B cell (primary cell): ENCODE measurements at regions not wholly inside any gene's neighbourhood (a gene's known extent, or its start where the extent isn't known, plus 50 kb on each side); places are given as distances from the start of the nearest gene placed in this dataset.

ENCODE experiments used
- ATAC-seq: fragments of 200-7000 bp; cut with Tn5 transposase; one replicate; pipeline ENCODE4 v1.10.0; 2021; ENCODE audit warnings: low read depth, mild to moderate bottlenecking, moderate number of reproducible peaks, moderate library complexity
- CTCF ChIA-PET: fragments of 350-600 bp; sonication (Branson Sonifier 250); formaldehyde crosslinking; loops from one replicate; lab custom pipeline; 2021; ENCODE audit warnings: antibody characterized with exemption, inconsistent platforms; lab: Charles Lee
- POLR2A ChIA-PET: fragments of 350-600 bp; sonication (Branson Sonifier 250); formaldehyde crosslinking; loops from one replicate; lab custom pipeline; 2021; ENCODE audit warnings: antibody characterized with exemption; lab: Charles Lee
- DNase-seq: peaks from one replicate; pipeline ENCODE4 v3.0.0; 2013
- H2AFZ ChIP-seq: 2 replicates; pipeline ENCODE4 v1.6.1; 2012; ENCODE audit warnings: mild to moderate bottlenecking, low read depth, low read length; ENCODE audit not compliant: insufficient read depth, poor library complexity, severe bottlenecking
- H3K27ac ChIP-seq, 2 donors: 1 replicate in 1 of 2; 2 replicates in 1 of 2; pipeline ENCODE4 v1.5.1; 2012 to 2013; ENCODE audit warnings: low read length in 2 of 2, mild to moderate bottlenecking in 2 of 2, moderate library complexity in 1 of 2
- H3K27me3 ChIP-seq, 4 experiments: fragments of 200-600 bp in 1 of 4; sonication (generic) in 1 of 4; replicated peaks in 1 of 4; 1 replicate in 2 of 4; 2 replicates in 2 of 4; pipeline versions ENCODE4 v1.6.1 to v1.7.0; 2013 to 2016; ENCODE audit warnings: low read length in 3 of 4, mild to moderate bottlenecking in 2 of 4, mixed read lengths in 1 of 4, moderate library complexity in 1 of 4; ENCODE audit not compliant: insufficient read depth in 4 of 4, control insufficient read depth in 3 of 4; ENCODE audit errors: control extremely low read depth in 1 of 4
- H3K36me3 ChIP-seq, 2 experiments: replicated peaks in 1 of 2; 1 replicate in 1 of 2; 2 replicates in 1 of 2; pipeline versions ENCODE4 v1.6.1 to v1.7.1; 2013; ENCODE audit warnings: low read length in 1 of 2; ENCODE audit not compliant: insufficient read depth in 2 of 2, control insufficient read depth in 1 of 2; ENCODE audit errors: control extremely low read depth in 1 of 2, extremely low read depth in 1 of 2
- H3K4me1 ChIP-seq, 2 donors: fragments of 200-600 bp in 1 of 2; sonication (generic) in 1 of 2; 1 replicate in 1 of 2; 2 replicates in 1 of 2; pipeline versions ENCODE4 v1.5.1 to v1.6.1; 2013 to 2017; ENCODE audit warnings: low read length in 2 of 2; ENCODE audit not compliant: control insufficient read depth in 2 of 2, insufficient read depth in 2 of 2
- H3K4me2 ChIP-seq: replicated peaks from 2 replicates; pipeline ENCODE3; 2012; ENCODE audit warnings: mild to moderate bottlenecking, low read depth, low read length; ENCODE audit not compliant: poor library complexity, severe bottlenecking
- H3K4me3 ChIP-seq, 5 experiments: fragments of 200-600 bp in 1 of 5; sonication (generic) in 1 of 5; 1 replicate in 3 of 5; 2 replicates in 2 of 5; pipeline versions ENCODE4 v1.5.1 to v1.7.0; 2011 to 2016; ENCODE audit warnings: low read length in 4 of 5, mild to moderate bottlenecking in 4 of 5, low read depth in 2 of 5, control low read depth in 1 of 5, moderate library complexity in 1 of 5; ENCODE audit not compliant: insufficient read depth in 1 of 5; ENCODE audit errors: control extremely low read depth in 1 of 5, extremely low read depth in 1 of 5
- H3K79me2 ChIP-seq: fragments of 200-600 bp; sonication (generic); one replicate; pipeline ENCODE4 v1.6.0; 2016; ENCODE audit warnings: low read length; ENCODE audit not compliant: control insufficient read depth, insufficient read depth
- H3K9ac ChIP-seq: fragments of 200-600 bp; sonication (generic); 2 replicates; pipeline ENCODE4 v1.6.1; 2017; ENCODE audit warnings: mild to moderate bottlenecking, low read length, moderate library complexity
- H3K9me3 ChIP-seq, 3 donors: one replicate each; pipeline versions ENCODE4 v1.6.1 to v1.7.1; 2013; ENCODE audit warnings: low read length in 2 of 3; ENCODE audit not compliant: control insufficient read depth in 2 of 3, insufficient read depth in 1 of 3; ENCODE audit errors: control extremely low read depth in 1 of 3
- H4K20me1 ChIP-seq: 2 replicates; pipeline ENCODE4 v1.6.0; 2012; ENCODE audit warnings: mild to moderate bottlenecking, low read length; ENCODE audit not compliant: insufficient read depth, control insufficient read depth, poor library complexity, severe bottlenecking
- H3K27ac Mint-ChIP-seq: one replicate; pipeline ENCODE4 v1.8.0; 2021; ENCODE audit warnings: mixed read lengths
- H3K27me3 Mint-ChIP-seq: one replicate; pipeline ENCODE4 v1.8.0; 2021; ENCODE audit warnings: mixed read lengths
- H3K4me1 Mint-ChIP-seq: one replicate; pipeline ENCODE4 v1.8.0; 2021; ENCODE audit warnings: mixed read lengths
- H3K4me3 Mint-ChIP-seq: one replicate; pipeline ENCODE4 v1.8.0; 2021; ENCODE audit warnings: mixed read lengths
- H3K9me3 Mint-ChIP-seq: one replicate; pipeline ENCODE4 v1.8.0; 2022; ENCODE audit warnings: mixed read lengths; ENCODE audit not compliant: insufficient read depth
- CTCF ChIP-seq: fragments of 200-600 bp; IDR thresholded peaks from one replicate; pipeline ENCODE4 v1.8.0; 2022; ENCODE audit warnings: antibody characterized with exemption, mild to moderate bottlenecking
- EZH2 ChIP-seq: IDR thresholded peaks from 2 replicates; pipeline ENCODE4 v1.6.1; 2012; ENCODE audit warnings: borderline replicate concordance, low read depth, mild to moderate bottlenecking, moderate library complexity, low read length; ENCODE audit not compliant: insufficient read depth, poor library complexity, severe bottlenecking
- WGBS: methylation state at CpG from one replicate; pipeline ENCODE4 v1.1.5; 2013; ENCODE audit warnings: missing lambda C conversion rate; ENCODE audit not compliant: insufficient coverage; 5-methylcytosine and 5-hydroxymethylcytosine counted together
- intact Hi-C: fragments of 100-400 bp; cut with micrococcal nuclease; formaldehyde crosslinking; loops from one replicate; pipeline ENCODE4 v1.10.0; 2022

- ChIA-PET POLR2A (no interaction called here), CTCF (no interaction called here)
- Mint-ChIP-seq H3K9me3 (no peaks in the 10 kb centered on the region), H3K27ac (no peak overlapping the region), H3K27me3 (peaks cover 23% of the 10 kb centered on the region), H3K4me1 (no peaks in the 10 kb centered on the region), H3K4me3 (no peak overlapping the region)
- ATAC-seq (no peak), DNase-seq (no peak)
- Histone ChIP-seq H3K27me3 (peaks cover 0 to 3% (median 0%) of the 10 kb centered on the region in 4 experiments), H3K27ac (no peak overlapping the region), H3K4me3 (no peak overlapping the region), H3K79me2 (no peaks in the 10 kb centered on the region), H3K9ac (no peak overlapping the region), H3K4me1 (no peaks in the 10 kb centered on the region), H3K9me3 (no peaks in the 10 kb centered on the region), H4K20me1 (no peaks in the 10 kb centered on the region), H3K4me2 (no peak overlapping the region), H2AFZ (no peak overlapping the region), H3K36me3 (no peaks in the 10 kb centered on the region)
- no peak for TF ChIP-seq CTCF
- TF ChIP-seq EZH2 = no peak
- intact Hi-C loops = no loop called here
- WGBS = 57% methylated on average over 1 of the region's 3 CpGs
Measured at GRCh38 chr5:72035831-72036230, 71.4 kb upstream of the MAP1B start.

- WGBS = 40% methylated on average over 1 of the region's 3 CpGs
- Histone ChIP-seq H3K36me3 (no peaks in the 10 kb centered on the region), H3K79me2 (no peaks in the 10 kb centered on the region), H4K20me1 (no peaks in the 10 kb centered on the region), H3K9ac (no peak overlapping the region), H3K4me3 (no peak overlapping the region), H3K27ac (no peak overlapping the region), H2AFZ (no peak overlapping the region), H3K4me2 (no peak overlapping the region), H3K9me3 (no peaks in the 10 kb centered on the region), H3K4me1 (no peaks in the 10 kb centered on the region), H3K27me3 (no peaks in the 10 kb centered on the region)
- Mint-ChIP-seq H3K27ac (no peak overlapping the region), H3K4me1 (no peaks in the 10 kb centered on the region), H3K9me3 (no peaks in the 10 kb centered on the region), H3K27me3 (peaks cover 20% of the 10 kb centered on the region), H3K4me3 (no peak overlapping the region)
- POLR2A ChIA-PET = no interaction called here
- intact Hi-C loops = no loop called here
- no peak for DNase-seq
- no peak for ATAC-seq
- CTCF ChIA-PET = no interaction called here
- TF ChIP-seq EZH2 = no peak
- TF ChIP-seq CTCF = no peak
Measured at GRCh38 chr5:72036951-72037350, 70.3 kb upstream of the MAP1B start.
